ENCODE measurements at regions not wholly inside any gene's neighbourhood (a gene's known extent, or its start where the extent isn't known, plus 50 kb on each side); places are given as distances from the start of the nearest gene placed in this dataset.

DNA sequence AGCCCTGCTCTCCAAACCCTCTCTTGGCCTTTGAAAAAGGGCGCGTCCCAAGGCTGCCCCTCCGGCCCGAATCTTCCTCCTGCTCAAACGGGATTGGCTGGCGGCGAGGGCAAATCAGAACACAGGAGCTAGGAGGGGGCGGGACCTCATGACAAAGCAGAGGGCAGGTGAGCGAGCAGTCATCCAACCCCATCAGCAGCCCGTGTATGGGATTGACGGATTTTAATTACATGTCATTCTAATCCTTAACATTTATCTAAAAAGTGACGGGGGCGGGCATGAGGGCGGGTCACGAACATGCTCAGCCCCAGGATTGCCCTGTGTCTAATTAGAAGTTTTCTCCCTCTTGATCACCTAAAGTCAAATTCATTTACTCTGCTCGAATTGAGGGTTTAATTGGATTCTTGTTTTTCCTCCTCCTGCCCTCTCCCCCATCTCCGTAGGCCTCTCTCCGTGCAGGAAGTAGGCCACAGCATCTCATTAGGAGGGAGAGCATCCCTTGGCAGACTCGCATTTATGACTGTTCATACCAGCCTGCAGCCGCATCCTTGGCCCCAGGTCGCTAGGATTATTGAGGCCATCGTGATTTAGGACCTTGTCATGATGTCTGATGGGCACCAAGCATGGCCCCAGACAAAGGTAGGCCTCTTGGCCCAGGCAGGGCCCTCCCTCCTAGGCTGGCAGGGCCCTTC is 147.1 kb downstream of the CHST1 start:
- no peak for DNase-seq

DNA sequence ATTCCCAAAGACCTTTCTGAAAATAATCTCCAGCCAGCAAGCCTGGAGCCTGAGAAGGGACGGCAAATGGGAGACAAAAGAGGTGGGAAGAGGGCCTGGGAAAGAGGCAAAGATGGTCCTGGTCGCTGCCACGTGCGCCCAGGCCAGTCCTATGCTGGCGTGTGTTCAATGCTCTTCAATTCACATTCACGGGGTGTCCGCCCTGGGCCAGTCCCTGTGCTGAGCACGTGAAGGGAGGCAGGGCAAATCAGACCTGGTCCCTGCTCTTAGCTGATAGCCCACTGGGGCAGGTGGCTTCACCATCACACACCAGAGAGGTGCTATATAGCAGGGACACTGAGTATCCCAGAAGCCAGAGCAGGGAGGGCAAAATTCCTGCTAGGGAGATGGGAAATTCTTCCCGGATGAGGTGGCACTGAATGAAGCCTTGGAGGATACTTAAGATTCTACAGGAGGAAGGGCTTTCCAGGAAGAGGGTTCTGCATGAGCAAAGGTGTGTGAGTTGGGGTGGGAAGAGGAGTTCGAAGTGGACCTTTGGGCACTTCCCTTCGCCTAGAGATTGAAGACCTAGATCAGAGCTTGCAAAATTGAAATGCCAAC is 148.2 kb downstream of the CHST1 start:
- DNase-seq: no peak

- no peak for DNase-seq
These were observed 151.5 kb downstream of the CHST1 start for GRCh38 chr11:45513821-45514340.

DNA sequence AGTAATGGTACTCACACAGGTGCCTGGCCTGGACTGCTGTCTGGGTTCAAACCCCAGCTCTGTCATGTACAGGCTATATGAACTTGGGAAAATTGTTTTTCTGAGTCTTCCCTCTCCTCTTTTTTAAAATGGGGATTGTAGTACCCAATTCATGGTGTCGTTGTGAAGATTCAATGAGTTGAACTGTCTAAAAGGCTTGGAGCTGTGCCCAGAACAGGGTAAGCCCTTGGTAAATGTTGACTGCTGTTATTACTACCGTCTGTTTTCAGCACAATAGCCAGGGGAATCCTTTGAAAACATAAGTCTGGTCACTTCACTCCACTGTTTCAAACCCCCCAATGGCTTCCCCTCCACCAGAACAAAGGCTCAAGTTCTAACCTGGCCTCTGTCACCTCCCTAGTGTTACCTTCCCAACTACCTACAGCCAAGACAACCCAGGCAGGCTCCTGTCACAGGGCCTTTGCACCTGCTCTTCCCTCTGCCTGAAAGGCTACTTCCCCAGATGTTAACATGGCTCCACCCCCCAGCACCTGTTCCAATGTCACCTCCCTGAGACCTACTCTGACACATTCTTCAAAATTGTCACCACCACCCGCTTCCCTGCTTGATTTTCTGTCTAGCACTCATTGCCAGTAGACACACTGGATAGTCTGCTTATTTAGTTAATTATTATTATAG is 152.8 kb downstream of the CHST1 start:
- DNase-seq: no peak

DNA sequence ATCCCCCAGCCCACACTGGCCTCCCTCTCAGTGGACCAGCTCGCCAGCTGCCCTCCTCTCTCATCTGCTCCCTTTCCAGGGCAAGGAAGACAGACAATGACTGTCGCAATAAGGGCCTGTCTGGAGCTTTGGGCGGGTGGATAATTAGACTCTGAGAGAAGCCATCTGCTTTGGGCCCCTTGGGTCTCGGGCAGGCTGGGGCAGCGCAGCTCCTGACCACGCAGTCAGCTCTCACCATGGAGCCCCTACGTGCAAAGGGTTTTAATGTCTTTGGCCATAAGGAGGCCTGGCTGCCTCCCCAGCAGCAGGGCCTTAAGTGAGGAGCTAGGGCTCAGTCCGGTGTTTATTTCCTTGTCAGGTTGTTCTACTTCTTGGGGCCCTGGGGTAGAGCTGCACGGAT is 153.9 kb downstream of the CHST1 start:
- no peak for DNase-seq

- no peak for DNase-seq
These were observed 157.5 kb downstream of the CHST1 start for GRCh38 chr11:45507916-45508315.

DNA sequence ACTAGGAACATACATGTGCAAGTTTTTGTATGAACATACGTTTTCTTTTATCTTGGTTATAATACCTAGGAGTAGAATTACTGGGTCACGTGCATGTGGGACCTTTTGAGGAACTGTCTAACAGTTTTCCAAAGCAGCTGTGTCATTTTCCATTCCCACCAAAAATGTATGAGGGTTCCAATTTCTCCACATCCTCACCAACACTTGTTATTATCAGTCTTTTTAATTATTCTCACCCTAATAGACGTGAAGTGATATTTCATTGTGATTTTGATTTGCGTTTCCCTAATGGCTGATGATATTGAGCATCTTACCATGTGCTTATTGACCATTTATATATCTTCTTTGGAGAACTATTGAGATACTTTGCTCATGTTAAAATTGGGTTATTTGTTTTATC is 162.1 kb downstream of the CHST1 start:
- DNase-seq: no peak

- no peak for DNase-seq
These were observed 163.2 kb downstream of the CHST1 start for GRCh38 chr11:45502226-45502545.

DNA sequence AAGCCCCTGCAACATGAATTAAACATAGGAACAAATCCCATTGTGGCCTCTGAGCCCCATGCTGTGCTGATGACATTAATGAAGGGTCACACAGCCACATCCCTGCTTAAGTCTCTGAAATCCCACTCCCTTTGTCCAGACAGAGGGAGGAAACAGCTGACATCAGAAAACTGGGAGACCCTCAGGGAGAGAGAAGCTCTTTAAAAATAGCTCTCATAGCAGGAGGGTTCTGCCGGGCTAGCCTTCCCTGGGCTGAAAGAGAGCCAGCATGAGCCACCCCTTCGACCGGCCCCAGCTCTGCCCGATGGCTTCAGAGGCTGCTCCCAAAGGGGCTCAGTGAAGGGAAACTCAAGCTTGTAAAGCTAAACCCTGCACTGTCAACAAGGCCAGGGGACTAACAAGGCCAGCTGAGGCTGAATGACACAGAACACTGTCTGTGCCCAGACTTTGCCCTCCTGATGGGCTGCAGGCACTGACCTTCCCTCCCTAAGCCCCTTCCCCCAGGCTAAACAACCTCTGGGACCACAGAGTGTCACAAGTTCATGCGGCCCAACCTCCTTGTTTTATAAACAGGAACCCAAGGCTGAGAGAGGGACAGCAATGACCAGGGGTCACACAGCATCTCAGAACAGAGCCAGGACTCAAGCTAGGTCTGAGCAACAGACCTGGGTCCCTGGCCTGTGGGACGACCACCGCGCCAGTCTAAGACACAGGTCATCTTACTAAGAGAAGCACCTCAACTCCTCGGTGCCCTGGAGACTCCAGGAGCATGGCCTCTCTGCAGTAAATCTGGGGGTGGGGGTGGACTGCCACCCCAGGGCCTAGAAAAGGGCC is 163.8 kb downstream of the CHST1 start:
- DNase-seq: no peak

GRCh38 chr11:45500451-45500850 is 165.0 kb downstream of the CHST1 start:
- no peak for DNase-seq

DNA sequence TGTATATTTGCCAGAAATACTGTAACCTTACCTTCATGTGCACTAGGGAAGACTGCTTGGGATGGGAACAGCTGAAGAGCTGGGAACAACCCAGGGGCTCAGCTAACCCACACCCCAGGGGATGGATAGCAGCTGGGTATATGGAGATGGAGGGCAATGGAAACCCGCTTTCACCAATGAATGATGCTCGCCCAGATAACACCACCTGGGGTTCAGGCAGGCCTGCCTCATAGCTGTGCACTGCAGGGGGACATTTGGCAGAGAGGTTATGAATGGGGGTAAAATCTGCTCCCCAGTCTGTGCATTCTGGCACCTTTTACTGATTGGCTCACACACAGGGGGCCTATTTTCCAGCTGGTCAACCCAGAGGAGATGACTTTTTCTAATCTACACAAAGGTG is 170.7 kb downstream of the CHST1 start:
- no peak for DNase-seq

GRCh38 chr11:45489281-45489905 is 176.0 kb downstream of the CHST1 start:
- DNase-seq: no peak

DNA sequence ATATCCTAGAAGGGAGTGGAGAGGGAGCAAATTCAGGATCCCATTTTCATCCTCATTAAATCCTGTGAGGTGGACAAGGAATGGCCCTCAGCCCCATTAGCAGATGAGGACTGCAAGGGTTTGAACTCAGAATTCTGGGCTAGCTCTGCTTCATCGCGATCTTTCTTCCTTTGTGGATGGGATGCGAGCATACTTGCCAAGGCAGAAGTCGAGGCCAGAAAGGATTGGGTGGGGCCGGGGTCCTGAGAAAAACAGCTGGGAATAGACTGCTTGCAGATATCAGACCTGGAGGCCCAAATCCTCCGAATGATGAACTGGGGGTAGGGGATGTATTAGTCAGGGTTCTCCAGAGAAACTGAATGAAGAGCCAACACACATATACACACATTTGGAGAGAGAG is 179.0 kb downstream of the CHST1 start:
- no peak for DNase-seq

- DNase-seq: no peak
These were observed 180.2 kb downstream of the CHST1 start for GRCh38 chr11:45485070-45485707.

DNA sequence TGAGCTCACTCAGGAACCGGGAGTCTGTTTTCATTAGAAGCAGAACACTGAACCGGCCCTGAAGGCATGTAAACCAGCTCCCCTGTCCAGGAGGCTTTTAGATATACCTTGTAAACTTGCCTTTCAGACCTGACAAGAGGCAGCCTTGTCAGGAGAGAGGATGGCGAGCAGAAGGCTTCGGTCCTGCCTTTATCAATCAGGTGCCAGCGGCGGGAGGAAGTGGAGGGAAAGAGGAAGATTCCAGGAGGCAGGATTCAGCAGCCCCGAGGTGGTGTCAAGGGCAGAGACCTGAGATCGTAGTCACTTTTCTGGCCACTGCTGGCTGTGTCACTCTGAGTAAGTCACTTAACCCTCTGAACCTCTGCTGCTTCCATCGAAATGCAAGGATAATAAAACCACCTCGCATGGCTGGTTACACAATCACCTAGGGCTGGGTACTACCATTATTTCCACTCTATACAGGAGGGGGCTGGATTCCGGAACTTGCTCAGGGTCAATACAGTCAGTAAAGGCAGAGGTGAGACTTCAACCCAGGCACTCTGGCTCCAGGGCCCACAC is 181.0 kb downstream of the CHST1 start:
- no peak for DNase-seq

- no peak for DNase-seq
These were observed 182.0 kb downstream of the CHST1 start for GRCh38 chr11:45483416-45483815.

- DNase-seq: no peak
These were observed 183.1 kb downstream of the CHST1 start for GRCh38 chr11:45482331-45482730.

DNA sequence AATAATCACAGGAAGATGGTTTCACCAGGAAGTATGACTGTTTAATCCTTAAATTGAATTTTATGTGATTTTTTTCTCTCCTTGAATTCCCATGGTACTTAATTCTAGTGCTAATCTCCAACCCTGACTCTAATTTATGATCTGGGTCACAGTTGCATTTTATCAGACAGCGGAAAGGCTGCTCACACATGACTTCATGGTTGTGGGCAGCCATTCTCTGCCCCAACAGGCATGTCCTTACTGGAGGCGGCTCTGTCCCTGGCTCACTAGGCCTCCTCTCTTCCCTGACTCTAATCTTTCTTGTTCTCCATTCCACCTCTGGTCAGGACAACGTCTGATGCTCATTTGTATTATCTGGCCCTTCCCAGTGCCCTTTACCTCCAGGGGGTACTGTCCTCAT is 184.4 kb downstream of the CHST1 start:
- no peak for DNase-seq

- DNase-seq: no peak
These were observed 187.8 kb downstream of the CHST1 start for GRCh38 chr11:45477588-45477987.

DNA sequence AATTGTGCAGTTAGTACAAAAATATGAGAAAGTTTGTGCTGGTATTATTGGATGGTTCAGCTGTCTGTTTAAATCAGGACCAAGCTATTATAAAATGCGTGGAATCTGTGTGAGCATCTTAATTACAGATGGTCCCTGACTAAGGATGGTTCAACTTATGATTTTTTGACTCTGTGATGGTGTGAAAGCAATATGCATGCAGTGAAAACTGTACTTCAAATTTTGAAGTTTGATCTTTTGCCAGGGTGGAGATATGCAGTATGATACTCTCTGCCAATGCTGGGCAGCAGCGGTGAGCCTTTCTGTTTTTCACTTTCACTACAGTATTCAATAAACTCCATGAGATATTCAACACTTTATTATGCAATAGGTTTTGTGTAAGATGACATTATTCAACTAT is 189.3 kb downstream of the CHST1 start:
- no peak for DNase-seq

GRCh38 chr11:45475173-45475572 is 189.0 kb upstream of the SYT13 start:
- no peak for DNase-seq

DNA sequence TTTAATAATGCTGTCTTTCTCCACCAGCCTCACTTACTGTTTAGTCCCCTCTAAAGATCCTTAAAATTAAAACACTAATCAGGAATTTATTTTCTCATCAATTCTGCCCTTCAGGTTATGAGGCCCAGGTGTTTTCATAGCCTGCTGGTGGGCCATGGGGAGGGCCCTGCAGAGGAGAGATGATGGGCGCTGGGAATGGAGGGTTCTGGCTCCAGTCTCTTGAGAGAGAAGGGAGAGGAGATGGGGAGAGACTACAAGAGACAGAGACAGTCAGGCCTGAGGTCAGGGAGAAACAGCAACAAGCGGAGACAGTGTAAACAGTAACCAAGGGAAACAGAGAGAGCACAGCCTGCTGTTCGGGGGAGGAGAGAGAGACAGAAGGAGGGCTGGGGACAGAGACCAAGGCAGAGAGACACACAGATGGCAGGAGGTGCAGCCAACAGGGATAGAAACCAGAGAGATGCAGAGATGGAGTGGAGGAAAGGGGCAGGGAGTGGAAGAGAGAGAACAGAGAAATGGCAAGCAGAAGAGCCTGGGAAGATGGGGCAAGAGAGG is 187.3 kb upstream of the SYT13 start:
- no peak for DNase-seq
